ENCODE measurements at regions not wholly inside any gene's neighbourhood (a gene's known extent, or its start where the extent isn't known, plus 50 kb on each side); places are given as distances from the start of the nearest gene placed in this dataset.

DNA sequence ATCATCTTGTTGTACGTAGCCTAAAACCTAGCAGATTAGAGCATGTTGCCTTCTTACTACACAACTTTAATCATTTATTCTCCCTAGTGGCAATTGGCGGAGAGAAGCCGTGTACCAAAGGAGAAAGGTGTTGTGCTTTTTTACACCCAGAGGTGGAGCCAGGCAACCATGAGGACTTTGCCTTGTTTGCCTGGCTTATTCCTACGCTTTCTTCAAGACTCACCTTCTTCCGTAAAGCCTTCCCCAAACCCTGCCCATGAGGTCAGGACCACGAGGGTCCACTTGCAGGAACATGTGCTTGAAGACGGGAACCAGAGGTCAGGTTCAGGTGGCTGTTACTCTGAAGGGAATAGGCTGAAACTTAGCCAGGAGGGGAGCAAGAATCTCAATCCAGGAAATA lies 290.5 kb downstream of the RAB28 start:
- TF ChIP-seq, protein P1, sequence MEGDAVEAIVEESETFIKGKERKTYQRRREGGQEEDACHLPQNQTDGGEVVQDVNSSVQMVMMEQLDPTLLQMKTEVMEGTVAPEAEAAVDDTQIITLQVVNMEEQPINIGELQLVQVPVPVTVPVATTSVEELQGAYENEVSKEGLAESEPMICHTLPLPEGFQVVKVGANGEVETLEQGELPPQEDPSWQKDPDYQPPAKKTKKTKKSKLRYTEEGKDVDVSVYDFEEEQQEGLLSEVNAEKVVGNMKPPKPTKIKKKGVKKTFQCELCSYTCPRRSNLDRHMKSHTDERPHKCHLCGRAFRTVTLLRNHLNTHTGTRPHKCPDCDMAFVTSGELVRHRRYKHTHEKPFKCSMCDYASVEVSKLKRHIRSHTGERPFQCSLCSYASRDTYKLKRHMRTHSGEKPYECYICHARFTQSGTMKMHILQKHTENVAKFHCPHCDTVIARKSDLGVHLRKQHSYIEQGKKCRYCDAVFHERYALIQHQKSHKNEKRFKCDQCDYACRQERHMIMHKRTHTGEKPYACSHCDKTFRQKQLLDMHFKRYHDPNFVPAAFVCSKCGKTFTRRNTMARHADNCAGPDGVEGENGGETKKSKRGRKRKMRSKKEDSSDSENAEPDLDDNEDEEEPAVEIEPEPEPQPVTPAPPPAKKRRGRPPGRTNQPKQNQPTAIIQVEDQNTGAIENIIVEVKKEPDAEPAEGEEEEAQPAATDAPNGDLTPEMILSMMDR (conservative IDR thresholded peaks at IDR 0.05 in 1 of 2, IDR thresholded peaks at IDR 0.05 in 1 of 2; ENCODE audit: extremely low read depth in 1 of 2, insufficient read depth in 1 of 2, low read depth in 1 of 2, low read length in 2 of 2) = no peak
- no peak for TF ChIP-seq EZH2 (IDR thresholded peaks at IDR 0.05; ENCODE audit: borderline replicate concordance, low read length)
